ENCODE measurements at regions not wholly inside any gene's neighbourhood (a gene's known extent, or its start where the extent isn't known, plus 50 kb on each side); places are given as distances from the start of the nearest gene placed in this dataset.
A peak's percentile ranks its signal among the peaks of the same experiment; 100 is the strongest.

DNA sequence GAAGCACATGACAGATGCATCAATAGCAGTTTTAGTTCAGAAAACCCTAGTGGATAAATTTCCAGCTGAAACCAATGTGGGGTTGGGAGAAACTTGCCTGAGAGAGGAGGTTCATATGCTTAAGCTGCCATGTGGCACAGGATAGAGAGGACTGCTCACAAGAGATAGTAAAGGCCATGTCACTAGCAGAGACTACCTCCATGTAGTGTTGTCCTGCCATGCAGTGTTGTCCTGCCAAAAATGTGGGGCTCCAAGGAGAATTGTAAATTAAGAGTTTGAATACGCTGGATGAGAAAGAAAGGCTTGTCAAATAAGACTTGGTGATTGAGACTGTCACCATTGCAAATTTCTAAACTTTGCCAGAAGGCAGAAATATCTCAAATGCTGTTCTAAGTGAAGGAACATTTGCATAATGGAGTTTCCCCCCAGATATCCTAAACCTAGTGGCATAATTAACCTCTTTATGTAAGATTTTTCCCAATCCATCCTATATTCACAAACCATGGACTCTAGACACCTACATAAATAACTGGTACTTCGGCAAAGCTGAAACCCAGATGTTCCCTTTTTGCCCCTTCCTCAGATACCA is 938.3 kb upstream of the ALCAM start:
- WGBS (ENCODE audit: missing lambda C conversion rate): 34% methylated on average over 2 of the region's 2 CpGs
- Histone ChIP-seq H3K9me3 (peaks cover 9% of the 10 kb centered on the region; the same call in 2 of the 3 replicates), H3K4me1 (peaks cover 33% of the 10 kb centered on the region; the same call in 2 of the 3 replicates), H3K27ac (no peak overlapping the region), H3K4me3 (no peak overlapping the region), H3K4me2 (peak overlapping the region; percentile 12; the same call in 1 of the 3 replicates)
- ATAC-seq (no peak; a peak in 1 of 6 replicates), FAIRE-seq (no peak), DNase-seq (ENCODE audit: low read depth in 1 of 2, low spot score in 1 of 2) (no peak)
- POLR2A ChIA-PET: no interaction called here
- CTCF ChIA-PET: interaction anchor here (0.6 kb wide), 1 partner anchor 225 kb away, joined by 3 read pairs; no protein-coding TSS in a partner anchor
- no peak for TF ChIP-seq BHLHE40 (IDR thresholded peaks at IDR 0.05; ENCODE audit: low read depth, low read length)
- TF ChIP-seq MYC (IDR thresholded peaks at IDR 0.05; ENCODE audit: borderline replicate concordance, low read length): no peak
- no peak for TF ChIP-seq FOSB (CRISPR knock-in tag; IDR thresholded peaks at IDR 0.05)
- no peak for TF ChIP-seq TFCP2L1 (CRISPR knock-in tag; IDR thresholded peaks at IDR 0.05)
- no peak for TF ChIP-seq RCOR1 (IDR thresholded peaks at IDR 0.05; ENCODE audit: low read depth, low read length)
- no peak for TF ChIP-seq REST (IDR thresholded peaks at IDR 0.05)

DNA sequence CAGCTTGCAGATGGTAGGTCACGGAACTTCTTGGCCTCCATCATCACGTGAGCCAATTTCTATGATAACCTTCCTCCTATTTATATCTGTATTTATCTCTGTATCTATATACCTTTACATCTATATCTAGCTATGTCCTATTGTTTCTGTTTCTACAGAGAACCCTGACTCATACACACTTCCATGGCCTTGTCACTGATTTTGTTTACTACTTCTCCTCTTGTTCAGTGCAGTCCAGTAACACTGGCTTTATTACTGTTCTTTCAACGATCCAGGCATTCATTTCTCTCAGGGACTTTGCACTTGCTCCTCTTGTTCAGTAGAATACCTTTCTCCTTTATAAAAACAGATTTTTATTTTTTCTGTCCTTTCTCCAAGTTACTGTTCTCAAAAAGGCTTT is 937.0 kb upstream of the ALCAM start:
- Histone ChIP-seq H3K9me3 (peaks cover 9% of the 10 kb centered on the region; the same call in 2 of the 3 replicates), H3K4me1 (peaks cover 24% of the 10 kb centered on the region; the same call in 2 of the 3 replicates), H3K27ac (no peak overlapping the region), H3K4me2 (no peak overlapping the region), H3K4me3 (no peak overlapping the region)
- ChIA-PET CTCF (no interaction called here), POLR2A (no interaction called here)
- whole genome bisulfite sequencing (ENCODE audit: missing lambda C conversion rate): 46% methylated on average over 3 of the region's 3 CpGs
- TF ChIP-seq EHMT2 (IDR thresholded peaks at IDR 0.05; ENCODE audit: low read depth) (no peak), HOXB5 (CRISPR knock-in tag; IDR thresholded peaks at IDR 0.05) (no peak), CBX8 (IDR thresholded peaks at IDR 0.05) (no peak), FOXS1 (CRISPR knock-in tag; IDR thresholded peaks at IDR 0.05) (no peak), KDM1A (IDR thresholded peaks at IDR 0.05; ENCODE audit: low read depth) (no peak)
- no peak for FAIRE-seq
- no peak for DNase-seq (ENCODE audit: low read depth in 1 of 2, low spot score in 1 of 2)
- no peak for ATAC-seq

GRCh38 chr3:104436506-104436905 is 930.2 kb upstream of the ALCAM start:
- Histone ChIP-seq H3K4me1 (peaks cover 20% of the 10 kb centered on the region), H3K4me3 (0 out of 3 replicates have a peak overlapping the region, but pooled peaks have one; percentile 14), H3K27ac (peak overlapping the region in 1 of 2 experiments; percentile 69; a peak in 3 of 6 replicates), H3K9me3 (peaks cover 9% of the 10 kb centered on the region; the same call in 2 of the 3 replicates), H3K4me2 (peak overlapping the region; percentile 60)
- POLR2A ChIA-PET: no interaction called here
- no peak for TF ChIP-seq MYC (IDR thresholded peaks at IDR 0.05; ENCODE audit: borderline replicate concordance, low read length)
- TF ChIP-seq HOXA7 (CRISPR knock-in tag; IDR thresholded peaks at IDR 0.05): no peak
- TF ChIP-seq JUNB (IDR thresholded peaks at IDR 0.05): no peak
- TF ChIP-seq TFCP2L1 (CRISPR knock-in tag; IDR thresholded peaks at IDR 0.05): no peak
- TF ChIP-seq NR3C1 (IDR thresholded peaks at IDR 0.05): no peak
- CTCF ChIA-PET: interaction anchor here (0.5 to 1.0 kb wide), 3 partner anchors 18 to 120 kb away, joined by 3 read pairs; no protein-coding TSS in a partner anchor
- ATAC-seq (no peak), DNase-seq (ENCODE audit: low read depth in 1 of 2, low spot score in 1 of 2) (no peak), FAIRE-seq (no peak)
- 42% methylated on average over 1 of the region's 1 CpG for WGBS (ENCODE audit: missing lambda C conversion rate)

DNA sequence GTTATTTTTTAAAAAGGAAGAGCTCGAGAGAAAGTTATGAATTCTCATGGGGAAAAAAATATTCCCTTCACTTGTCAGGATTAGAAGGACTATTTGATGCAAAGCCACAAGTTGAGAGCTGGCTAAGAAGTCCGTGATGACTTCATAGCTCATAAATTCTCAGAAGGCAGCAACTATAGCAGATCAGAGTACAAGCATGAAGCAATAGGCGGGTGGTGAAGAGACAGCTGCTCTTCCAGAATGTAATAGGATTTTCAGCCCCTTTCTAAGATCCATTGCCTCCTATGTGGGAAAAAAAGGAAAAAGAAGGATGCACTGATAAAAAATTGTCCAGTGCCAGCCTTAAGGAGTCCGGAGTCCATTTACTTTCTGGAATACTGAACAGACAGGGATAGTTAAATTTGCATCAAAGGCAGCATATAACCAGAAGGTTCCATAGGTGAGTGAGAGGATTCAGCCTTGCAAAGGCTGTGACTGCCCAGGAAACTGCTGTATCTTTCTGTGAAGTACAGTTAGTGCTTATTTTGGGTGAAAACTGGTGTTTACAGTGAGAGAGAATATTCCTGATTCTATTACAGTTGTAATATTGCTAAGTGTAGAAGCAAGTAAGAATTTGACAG is 929.5 kb upstream of the ALCAM start:
- POLR2A ChIA-PET: no interaction called here
- H3K4me2 ChIP-seq: peak overlapping the region; percentile 60

More for the DNA sequence above, 929.5 kb upstream of the ALCAM start:
- peak; percentile 89 for ATAC-seq
- Histone ChIP-seq H3K4me3 (peak overlapping the region; percentile 16; the same call in 1 of the 3 replicates), H3K27ac (peak overlapping the region; percentile 69 to 78), H3K4me1 (peaks cover 20% of the 10 kb centered on the region), H3K9me3 (peaks cover 4% of the 10 kb centered on the region; the same call in 2 of the 3 replicates)
- CTCF ChIA-PET: interaction anchor here (0.5 to 1.0 kb wide), 3 partner anchors 19 to 120 kb away, joined by 3 read pairs; no protein-coding TSS in a partner anchor
- peak; percentile 1 to 55 for DNase-seq (ENCODE audit: low read depth in 1 of 2, low spot score in 1 of 2)
- TF ChIP-seq RNF2 (IDR thresholded peaks at IDR 0.05; ENCODE audit: borderline replicate concordance, low read depth) (no peak), CBX2 (IDR thresholded peaks at IDR 0.05; ENCODE audit: borderline replicate concordance, low read depth) (no peak), KDM5A (IDR thresholded peaks at IDR 0.05) (no peak), CEBPB (IDR thresholded peaks at IDR 0.05) (peak; percentile 32 to 68; a peak in 3 of 4 replicates), PBX3 (IDR thresholded peaks at IDR 0.05) (no peak)
- no peak for FAIRE-seq
- WGBS (ENCODE audit: missing lambda C conversion rate): 7% methylated on average over 4 of the region's 4 CpGs

Measured in A549 (cell line).